ENCODE measurements at regions not wholly inside any gene's neighbourhood (a gene's known extent, or its start where the extent isn't known, plus 50 kb on each side); places are given as distances from the start of the nearest gene placed in this dataset.
"Not testable (repeated sequence)": the region's sequence is repeated elsewhere in the genome, so short reads cannot be mapped to it uniquely, and the experiment has no call there.

DNA sequence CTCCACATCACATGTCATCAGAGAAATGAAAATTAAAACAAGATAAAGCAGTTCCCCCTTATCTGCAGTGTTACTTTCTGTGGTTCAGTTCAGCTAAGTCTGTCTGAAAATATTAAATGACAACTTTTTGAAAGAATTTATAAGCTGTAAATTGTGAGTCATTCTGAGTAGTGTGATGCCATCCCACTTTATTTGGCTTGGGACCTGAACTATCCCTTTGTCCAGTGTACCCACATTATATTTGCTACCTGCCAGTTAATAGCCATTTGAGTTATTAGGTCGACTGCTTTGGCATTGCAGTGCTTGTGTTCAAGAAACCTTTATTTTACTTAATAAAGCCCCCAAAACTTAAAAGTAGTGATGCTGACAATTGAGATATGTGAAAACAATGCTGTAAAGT, 804.2 kb downstream of the ANKRD7 start:
- intact Hi-C loops (cut with DNase I): no loop called here
- H3K4me1 ChIP-seq: no peaks in the 10 kb centered on the region

GRCh38 chr7:119032136-119032535, 807.6 kb downstream of the ANKRD7 start:
- H3K4me3 ChIP-seq; H3K36me3 ChIP-seq; ATAC-seq; H3K27ac ChIP-seq; H3K27me3 ChIP-seq; H3K4me1 ChIP-seq; DNase-seq; intact Hi-C loops (cut with DNase I): not testable (repeated sequence)
- H3K9me3 ChIP-seq: peaks cover 0 to 11% of the 10 kb centered on the region in 2 donors

More for the DNA sequence above, 804.2 kb downstream of the ANKRD7 start:
- H3K27ac ChIP-seq: no peak overlapping the region
- no peaks in the 10 kb centered on the region for H3K36me3 ChIP-seq
- DNase-seq (no peak), ATAC-seq (no peak)
- H3K4me3 ChIP-seq: no peak overlapping the region
- TF ChIP-seq, protein P1, sequence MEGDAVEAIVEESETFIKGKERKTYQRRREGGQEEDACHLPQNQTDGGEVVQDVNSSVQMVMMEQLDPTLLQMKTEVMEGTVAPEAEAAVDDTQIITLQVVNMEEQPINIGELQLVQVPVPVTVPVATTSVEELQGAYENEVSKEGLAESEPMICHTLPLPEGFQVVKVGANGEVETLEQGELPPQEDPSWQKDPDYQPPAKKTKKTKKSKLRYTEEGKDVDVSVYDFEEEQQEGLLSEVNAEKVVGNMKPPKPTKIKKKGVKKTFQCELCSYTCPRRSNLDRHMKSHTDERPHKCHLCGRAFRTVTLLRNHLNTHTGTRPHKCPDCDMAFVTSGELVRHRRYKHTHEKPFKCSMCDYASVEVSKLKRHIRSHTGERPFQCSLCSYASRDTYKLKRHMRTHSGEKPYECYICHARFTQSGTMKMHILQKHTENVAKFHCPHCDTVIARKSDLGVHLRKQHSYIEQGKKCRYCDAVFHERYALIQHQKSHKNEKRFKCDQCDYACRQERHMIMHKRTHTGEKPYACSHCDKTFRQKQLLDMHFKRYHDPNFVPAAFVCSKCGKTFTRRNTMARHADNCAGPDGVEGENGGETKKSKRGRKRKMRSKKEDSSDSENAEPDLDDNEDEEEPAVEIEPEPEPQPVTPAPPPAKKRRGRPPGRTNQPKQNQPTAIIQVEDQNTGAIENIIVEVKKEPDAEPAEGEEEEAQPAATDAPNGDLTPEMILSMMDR (IDR thresholded peaks at IDR 0.05): no peak
- H3K27me3 ChIP-seq: no peaks in the 10 kb centered on the region
- H3K9me3 ChIP-seq: peaks cover 0 to 12% of the 10 kb centered on the region in 2 donors

DNA sequence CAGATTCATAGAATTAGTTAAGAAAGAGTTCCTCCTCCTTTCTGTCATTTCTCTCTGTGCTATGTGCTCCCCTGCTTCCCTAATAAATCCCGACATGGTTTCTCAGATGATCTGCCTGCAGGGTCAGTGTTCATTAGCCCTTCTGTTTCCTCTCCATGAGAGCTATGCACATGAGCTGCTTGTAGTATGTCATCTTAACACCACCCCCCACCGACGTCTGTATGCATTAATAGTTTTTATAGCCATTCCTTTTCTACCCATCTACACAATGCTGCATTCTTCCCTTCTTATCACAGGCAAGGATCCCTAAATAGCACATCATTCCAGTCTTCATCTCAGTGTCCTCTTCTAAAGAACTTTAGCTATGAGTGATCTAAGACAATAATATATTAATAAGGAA, 809.1 kb downstream of the ANKRD7 start:
- ATAC-seq (no peak), DNase-seq (no peak)
- TF ChIP-seq, protein P1 (IDR thresholded peaks at IDR 0.05): no peak
- Histone ChIP-seq H3K9me3 (peaks cover 0 to 13% of the 10 kb centered on the region in 2 donors), H3K27ac (no peak overlapping the region), H3K27me3 (no peaks in the 10 kb centered on the region), H3K4me1 (no peaks in the 10 kb centered on the region), H3K36me3 (no peaks in the 10 kb centered on the region), H3K4me3 (no peak overlapping the region)
- intact Hi-C loops (cut with DNase I): no loop called here

GRCh38 chr7:119037941-119038340, 813.4 kb downstream of the ANKRD7 start:
- H3K36me3 ChIP-seq: no peaks in the 10 kb centered on the region
- no peak for DNase-seq
- TF ChIP-seq, protein P1 (IDR thresholded peaks at IDR 0.05): no peak
- H3K9me3 ChIP-seq: peaks cover 0 to 4% of the 10 kb centered on the region in 2 donors
- H3K4me3 ChIP-seq: no peak overlapping the region
- ATAC-seq: no peak
- H3K27me3 ChIP-seq: no peaks in the 10 kb centered on the region
- H3K4me1 ChIP-seq: no peaks in the 10 kb centered on the region
- intact Hi-C loops (cut with DNase I): no loop called here
- no peak overlapping the region for H3K27ac ChIP-seq

DNA sequence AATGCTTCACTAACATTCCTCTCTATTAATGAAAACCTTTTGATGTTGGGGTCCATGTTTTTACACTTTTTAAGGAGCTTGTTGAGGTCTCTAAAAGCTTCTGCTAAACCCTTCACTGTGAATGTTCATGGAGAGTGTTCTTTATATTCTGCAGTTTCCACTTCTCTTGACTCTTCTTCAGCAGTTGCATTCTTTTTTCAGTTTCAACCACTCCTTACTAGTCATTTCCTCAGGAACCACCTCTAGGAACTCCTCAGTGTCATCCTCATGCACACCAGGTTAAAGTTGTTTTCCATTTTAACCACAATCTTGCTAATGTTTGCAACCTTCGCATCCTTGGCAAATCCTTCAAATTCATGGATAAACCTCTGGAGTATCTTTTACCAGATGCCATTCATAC, 821.6 kb downstream of the ANKRD7 start:
- DNase-seq: no peak
- Histone ChIP-seq H3K4me1 (no peaks in the 10 kb centered on the region), H3K27me3 (no peaks in the 10 kb centered on the region), H3K27ac (no peak overlapping the region), H3K9me3 (peaks cover 0 to under 1% of the 10 kb centered on the region in 2 donors), H3K4me3 (no peak overlapping the region), H3K36me3 (no peaks in the 10 kb centered on the region)
- intact Hi-C loops (cut with DNase I): no loop called here
- no peak for ATAC-seq
- TF ChIP-seq, protein P1 (IDR thresholded peaks at IDR 0.05): no peak

- Histone ChIP-seq H3K4me1 (no peaks in the 10 kb centered on the region), H3K9me3 (peaks cover 0 to 2% of the 10 kb centered on the region in 2 donors), H3K27me3 (no peaks in the 10 kb centered on the region), H3K27ac (no peak overlapping the region), H3K36me3 (no peaks in the 10 kb centered on the region), H3K4me3 (no peak overlapping the region)
- TF ChIP-seq, protein P1 (IDR thresholded peaks at IDR 0.05): no peak
- intact Hi-C loops (cut with DNase I): no loop called here
- ATAC-seq (no peak), DNase-seq (no peak)
Measured at GRCh38 chr7:119065966-119066365, 841.5 kb downstream of the ANKRD7 start.
